MCF 10A (cell line): ENCODE measurements at regions not wholly inside any gene's neighbourhood (a gene's known extent, or its start where the extent isn't known, plus 50 kb on each side); places are given as distances from the start of the nearest gene placed in this dataset.

Experiments used
- BruUV-seq: library from RNA; stranded (reverse); fragments of 400-500 nt; replicated peaks from 2 replicates; lab custom pipeline; 2021; lab: Mats Ljungman, UMichigan
- CTCF ChIA-PET: fragments of 300-600 bp; sonication (Branson Sonifier 250); formaldehyde crosslinking; extraction: SDS; loops from one replicate; lab custom pipeline; 2021; ENCODE audit warnings: antibody characterized with exemption, inconsistent platforms; lab: Yijun Ruan, JAX
- POLR2A ChIA-PET: fragments of 300-600, 350-650 bp; sonication (Branson Sonifier 250); formaldehyde crosslinking; extraction: SDS; loops from one replicate; lab custom pipeline; 2020; ENCODE audit warnings: antibody characterized with exemption, inconsistent platforms; lab: Yijun Ruan, JAX
- DNase-seq: peaks from one replicate; pipeline ENCODE4 v3.0.0-alpha.2; 2018; ENCODE audit not compliant: unreplicated experiment
- H3K27ac Mint-ChIP-seq: one replicate; pipeline ENCODE4 v1.8.0; 2022; ENCODE audit warnings: mild to moderate bottlenecking, low read depth, mixed read lengths; ENCODE audit not compliant: unreplicated experiment
- H3K27me3 Mint-ChIP-seq: one replicate; pipeline ENCODE4 v1.8.0; 2022; ENCODE audit warnings: mixed read lengths; ENCODE audit not compliant: insufficient read depth, unreplicated experiment
- H3K36me3 Mint-ChIP-seq: one replicate; pipeline ENCODE4 v1.8.0; 2022; ENCODE audit warnings: mild to moderate bottlenecking, moderate library complexity, mixed read lengths; ENCODE audit not compliant: insufficient read depth, unreplicated experiment
- H3K4me1 Mint-ChIP-seq: one replicate; pipeline ENCODE4 v1.8.0; 2022; ENCODE audit warnings: mixed read lengths; ENCODE audit not compliant: insufficient read depth, unreplicated experiment
- H3K4me3 Mint-ChIP-seq: one replicate; pipeline ENCODE4 v1.8.0; 2022; ENCODE audit warnings: mild to moderate bottlenecking, moderate library complexity, mixed read lengths; ENCODE audit not compliant: unreplicated experiment
- H3K9me3 Mint-ChIP-seq: one replicate; pipeline ENCODE4 v1.8.0; 2022; ENCODE audit warnings: mixed read lengths; ENCODE audit not compliant: unreplicated experiment
- intact Hi-C: fragments of 100-400 bp; cut with micrococcal nuclease; formaldehyde crosslinking; loops from 2 replicates; pipeline ENCODE4 v1.14.1; 2022
- TF ChIP-seq, protein P1 (sequence below): fragments of 200-600 bp; IDR thresholded peaks from one replicate; pipeline ENCODE4 v1.8.0; 2022; ENCODE audit warnings: antibody characterized with exemption, mild to moderate bottlenecking; ENCODE audit not compliant: unreplicated experiment

GRCh38 chr5:36519881-36520280, 86.5 kb upstream of the SLC1A3 start:
- CTCF ChIA-PET = interaction anchor here (2.4 kb wide), 1 partner anchor 12 kb away, joined by 10 read pairs; no protein-coding TSS in a partner anchor
- Mint-ChIP-seq H3K27me3 (no peaks in the 10 kb centered on the region), H3K27ac (no peak overlapping the region), H3K4me3 (no peak overlapping the region), H3K36me3 (no peaks in the 10 kb centered on the region), H3K4me1 (no peaks in the 10 kb centered on the region), H3K9me3 (no peaks in the 10 kb centered on the region)
- TF ChIP-seq, protein P1, sequence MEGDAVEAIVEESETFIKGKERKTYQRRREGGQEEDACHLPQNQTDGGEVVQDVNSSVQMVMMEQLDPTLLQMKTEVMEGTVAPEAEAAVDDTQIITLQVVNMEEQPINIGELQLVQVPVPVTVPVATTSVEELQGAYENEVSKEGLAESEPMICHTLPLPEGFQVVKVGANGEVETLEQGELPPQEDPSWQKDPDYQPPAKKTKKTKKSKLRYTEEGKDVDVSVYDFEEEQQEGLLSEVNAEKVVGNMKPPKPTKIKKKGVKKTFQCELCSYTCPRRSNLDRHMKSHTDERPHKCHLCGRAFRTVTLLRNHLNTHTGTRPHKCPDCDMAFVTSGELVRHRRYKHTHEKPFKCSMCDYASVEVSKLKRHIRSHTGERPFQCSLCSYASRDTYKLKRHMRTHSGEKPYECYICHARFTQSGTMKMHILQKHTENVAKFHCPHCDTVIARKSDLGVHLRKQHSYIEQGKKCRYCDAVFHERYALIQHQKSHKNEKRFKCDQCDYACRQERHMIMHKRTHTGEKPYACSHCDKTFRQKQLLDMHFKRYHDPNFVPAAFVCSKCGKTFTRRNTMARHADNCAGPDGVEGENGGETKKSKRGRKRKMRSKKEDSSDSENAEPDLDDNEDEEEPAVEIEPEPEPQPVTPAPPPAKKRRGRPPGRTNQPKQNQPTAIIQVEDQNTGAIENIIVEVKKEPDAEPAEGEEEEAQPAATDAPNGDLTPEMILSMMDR = no peak
- POLR2A ChIA-PET = interaction anchor here (0.5 kb wide), 1 partner anchor 105 kb away, joined by 3 read pairs; no protein-coding TSS in a partner anchor
- no peak for DNase-seq
- intact Hi-C loops = no loop called here
- no TSS peak for BruUV-seq

GRCh38 chr5:36521219-36521618, 85.2 kb upstream of the SLC1A3 start:
- intact Hi-C loops = no loop called here
- Mint-ChIP-seq H3K4me3 (no peak overlapping the region), H3K4me1 (no peaks in the 10 kb centered on the region), H3K36me3 (no peaks in the 10 kb centered on the region), H3K9me3 (no peaks in the 10 kb centered on the region), H3K27me3 (no peaks in the 10 kb centered on the region), H3K27ac (no peak overlapping the region)
- TF ChIP-seq, protein P1 = no peak
- ChIA-PET CTCF (interaction anchor here (0.6 to 0.8 kb wide), 2 partner anchors 63 to 110 kb away, joined by 3 to 5 read pairs; no protein-coding TSS in a partner anchor), POLR2A (no interaction called here)
- no TSS peak for BruUV-seq
- no peak for DNase-seq

DNA sequence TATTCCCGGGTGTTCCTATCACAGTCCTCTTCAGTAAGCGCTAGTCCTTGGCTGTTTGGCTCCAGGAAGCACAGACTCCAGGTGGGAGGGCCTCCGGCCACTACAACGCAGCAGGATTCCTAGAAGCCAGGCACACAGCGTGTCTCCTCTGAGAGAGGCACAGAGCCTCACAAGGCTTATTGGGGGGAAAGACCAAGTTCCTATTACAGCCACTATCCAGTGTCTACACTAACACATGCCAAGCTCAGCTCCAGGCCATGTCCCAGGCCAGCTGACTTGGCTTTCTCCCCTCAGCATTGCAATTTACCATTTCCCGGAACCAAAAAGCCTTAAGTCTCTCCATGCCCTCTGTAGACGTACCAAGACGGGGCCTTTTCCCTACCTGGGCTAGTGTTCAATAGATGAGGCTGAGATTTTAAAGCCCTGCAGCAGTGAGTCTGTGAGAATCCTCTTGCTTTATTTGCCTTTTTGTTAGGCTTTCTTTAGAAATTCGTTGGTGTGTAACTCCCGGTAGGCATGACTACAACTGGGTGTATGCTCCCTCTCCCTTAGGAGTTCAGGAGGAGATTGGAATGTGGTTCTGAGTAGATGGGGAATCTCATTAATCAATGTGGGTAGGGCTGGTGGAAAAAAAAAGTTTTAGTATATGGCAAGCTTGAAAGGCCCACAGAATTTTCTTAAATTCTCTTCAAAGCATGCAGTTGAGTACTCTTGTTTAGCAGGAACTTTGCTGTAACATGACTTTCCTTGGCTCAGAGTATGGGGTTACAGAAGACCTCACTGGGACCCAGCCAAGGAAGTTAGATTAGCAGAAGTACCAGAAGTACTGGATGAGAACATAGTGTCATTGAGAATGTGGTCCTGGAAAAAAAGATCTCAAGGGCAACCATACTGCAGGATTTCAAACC, 84.3 kb upstream of the SLC1A3 start:
- no peak for DNase-seq
- H3K9me3 Mint-ChIP-seq = no peaks in the 10 kb centered on the region
- H3K36me3 Mint-ChIP-seq = no peaks in the 10 kb centered on the region
- POLR2A ChIA-PET = no interaction called here
- H3K27ac Mint-ChIP-seq = no peak overlapping the region
- BruUV-seq = no TSS peak
- no peak overlapping the region for H3K4me3 Mint-ChIP-seq
- H3K27me3 Mint-ChIP-seq = no peaks in the 10 kb centered on the region
- no peaks in the 10 kb centered on the region for H3K4me1 Mint-ChIP-seq
- CTCF ChIA-PET = interaction anchor here (0.5 kb wide), 1 partner anchor 21 kb away, joined by 4 read pairs; no protein-coding TSS in a partner anchor
- intact Hi-C loops = no loop called here
- TF ChIP-seq, protein P1 = no peak

DNA sequence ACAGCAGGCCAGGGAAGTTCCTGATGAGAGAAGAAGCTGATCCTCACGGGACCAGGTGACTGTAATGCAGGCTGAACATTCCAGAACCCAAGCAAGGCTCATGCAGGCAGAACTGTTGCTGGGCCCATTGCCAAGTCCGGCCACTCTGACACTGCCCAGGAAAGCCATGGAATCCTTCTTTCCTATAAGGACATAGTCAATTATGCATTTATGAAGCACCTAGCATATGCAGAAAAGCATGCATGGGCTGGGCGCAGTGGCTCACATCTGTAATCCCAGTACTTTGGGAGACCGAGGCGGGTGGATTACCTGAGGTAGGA, 83.7 kb upstream of the SLC1A3 start:
- intact Hi-C loops = no loop called here
- no peak for DNase-seq
- TF ChIP-seq, protein P1 = no peak
- ChIA-PET POLR2A (no interaction called here), CTCF (interaction anchor here (0.5 kb wide), 1 partner anchor 20 kb away, joined by 4 read pairs; no protein-coding TSS in a partner anchor)
- Mint-ChIP-seq H3K4me3 (no peak overlapping the region), H3K27ac (no peak overlapping the region), H3K36me3 (no peaks in the 10 kb centered on the region), H3K4me1 (no peaks in the 10 kb centered on the region), H3K27me3 (no peaks in the 10 kb centered on the region), H3K9me3 (no peaks in the 10 kb centered on the region)
- no TSS peak for BruUV-seq
